ENCODE measurements at regions not wholly inside any gene's neighbourhood (a gene's known extent, or its start where the extent isn't known, plus 50 kb on each side); places are given as distances from the start of the nearest gene placed in this dataset.

- DNase-seq: no peak
- no peaks in the 10 kb centered on the region for H3K4me1 ChIP-seq
- no peaks in the 10 kb centered on the region for H3K36me3 ChIP-seq
- no peak overlapping the region for H3K4me3 ChIP-seq (ENCODE audit: low read depth, low read length)
- no peaks in the 10 kb centered on the region for H3K27me3 ChIP-seq
- no peaks in the 10 kb centered on the region for H3K9me3 ChIP-seq
- TF ChIP-seq CTCF (IDR thresholded peaks at IDR 0.05; ENCODE audit: low read depth, low read length): no peak
These were observed 417.6 kb downstream of the METTL15 start for GRCh38 chr11:28525636-28526405.

- Histone ChIP-seq H3K27me3 (no peaks in the 10 kb centered on the region), H3K4me3 (ENCODE audit: low read depth, low read length) (no peak overlapping the region), H3K9me3 (no peaks in the 10 kb centered on the region), H3K4me1 (no peaks in the 10 kb centered on the region), H3K36me3 (no peaks in the 10 kb centered on the region)
- no peak for TF ChIP-seq CTCF (IDR thresholded peaks at IDR 0.05; ENCODE audit: low read depth, low read length)
- no peak for DNase-seq
These were observed 415.9 kb downstream of the METTL15 start for GRCh38 chr11:28524098-28524497.

- H3K27me3 ChIP-seq: no peaks in the 10 kb centered on the region
- no peaks in the 10 kb centered on the region for H3K36me3 ChIP-seq
- no peaks in the 10 kb centered on the region for H3K9me3 ChIP-seq
- H3K4me1 ChIP-seq: no peaks in the 10 kb centered on the region
- no peak for TF ChIP-seq CTCF (IDR thresholded peaks at IDR 0.05; ENCODE audit: low read depth, low read length)
- H3K4me3 ChIP-seq (ENCODE audit: low read depth, low read length): no peak overlapping the region
- no peak for DNase-seq
These were observed 412.9 kb downstream of the METTL15 start for GRCh38 chr11:28521075-28521474.

GRCh38 chr11:28520291-28520690, 412.1 kb downstream of the METTL15 start:
- Histone ChIP-seq H3K4me1 (no peaks in the 10 kb centered on the region), H3K36me3 (no peaks in the 10 kb centered on the region), H3K9me3 (no peaks in the 10 kb centered on the region), H3K27me3 (no peaks in the 10 kb centered on the region), H3K4me3 (ENCODE audit: low read depth, low read length) (no peak overlapping the region)
- DNase-seq: no peak
- TF ChIP-seq CTCF (IDR thresholded peaks at IDR 0.05; ENCODE audit: low read depth, low read length): no peak

GRCh38 chr11:28518825-28519224, 410.6 kb downstream of the METTL15 start:
- no peaks in the 10 kb centered on the region for H3K27me3 ChIP-seq
- no peaks in the 10 kb centered on the region for H3K4me1 ChIP-seq
- no peaks in the 10 kb centered on the region for H3K9me3 ChIP-seq
- TF ChIP-seq CTCF (IDR thresholded peaks at IDR 0.05; ENCODE audit: low read depth, low read length): no peak
- no peak for DNase-seq
- no peak overlapping the region for H3K4me3 ChIP-seq (ENCODE audit: low read depth, low read length)
- no peaks in the 10 kb centered on the region for H3K36me3 ChIP-seq

GRCh38 chr11:28517621-28518020, 409.4 kb downstream of the METTL15 start:
- Histone ChIP-seq H3K27me3 (no peaks in the 10 kb centered on the region), H3K4me1 (no peaks in the 10 kb centered on the region), H3K36me3 (no peaks in the 10 kb centered on the region), H3K4me3 (ENCODE audit: low read depth, low read length) (no peak overlapping the region), H3K9me3 (no peaks in the 10 kb centered on the region)
- no peak for DNase-seq
- TF ChIP-seq CTCF (IDR thresholded peaks at IDR 0.05; ENCODE audit: low read depth, low read length): no peak

Measured in BE2C (cell line).